HG02759 (cell line): ENCODE measurements at regions not wholly inside any gene's neighbourhood (a gene's known extent, or its start where the extent isn't known, plus 50 kb on each side); places are given as distances from the start of the nearest gene placed in this dataset.
"Not testable (repeated sequence)": the region's sequence is repeated elsewhere in the genome, so short reads cannot be mapped to it uniquely, and the experiment has no call there.

Experiments used
- ATAC-seq: cut with Tn5 transposase; IDR thresholded peaks from one replicate; pipeline ENCODE4 v1.9.1; 2021; ENCODE audit warnings: mild to moderate bottlenecking, moderate library complexity; ENCODE audit not compliant: unreplicated experiment

DNA sequence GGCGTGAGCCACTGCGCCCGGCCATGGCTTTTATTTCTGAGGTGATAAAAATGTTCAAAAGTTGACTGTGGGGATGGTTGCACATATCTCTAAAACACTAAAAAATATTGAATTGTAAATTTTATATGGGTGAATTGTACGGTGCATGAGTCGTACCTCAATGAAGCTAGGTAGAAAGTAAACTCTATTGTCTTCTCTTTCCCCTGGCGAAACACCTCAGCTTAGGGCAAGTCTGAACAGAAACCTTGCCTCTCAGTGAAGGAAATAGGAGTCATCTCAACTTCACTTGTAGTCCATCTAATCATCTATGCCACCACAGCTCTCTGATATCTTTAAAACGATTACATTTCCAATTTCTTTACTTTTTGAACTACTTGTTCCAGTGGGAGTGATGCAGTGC lies 309.6 kb downstream of the SPATA31A1 start:
- not testable (repeated sequence) for ATAC-seq

DNA sequence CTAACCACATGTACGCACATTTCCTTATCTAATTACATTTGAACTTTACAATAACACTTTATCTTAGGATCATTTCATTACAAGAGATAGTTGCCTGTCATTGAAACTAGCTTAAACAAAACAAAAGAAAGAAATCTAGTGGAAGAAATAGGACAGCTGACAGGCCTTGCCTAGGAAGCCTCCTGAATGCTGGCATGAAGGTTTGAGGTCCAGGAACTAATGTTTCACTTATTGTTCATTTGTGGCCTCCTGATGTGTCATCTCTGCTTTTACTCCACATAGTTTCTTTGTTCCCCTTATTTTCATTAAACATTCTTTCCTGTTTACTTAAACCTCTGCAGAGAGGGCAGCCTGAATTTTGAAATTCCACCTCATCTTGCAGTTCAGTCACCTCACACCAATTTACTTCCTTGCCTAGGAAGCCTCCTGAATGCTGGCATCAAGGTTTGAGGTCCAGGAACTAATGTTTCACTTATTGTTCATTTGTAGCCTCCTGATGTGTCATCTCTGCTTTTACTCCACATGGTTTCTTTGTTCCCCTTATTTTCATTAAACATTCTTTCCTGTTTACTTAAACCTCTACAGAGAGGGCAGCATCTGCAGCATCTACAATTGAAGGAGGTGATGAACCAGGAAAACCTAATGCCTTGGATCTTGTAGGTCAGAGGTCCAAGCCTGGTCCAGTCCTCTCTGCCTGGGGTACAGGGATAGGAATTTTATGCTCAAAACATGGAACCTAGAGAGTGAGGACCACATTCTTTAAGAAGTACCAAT lies 319.2 kb downstream of the SPATA31A1 start:
- ATAC-seq = not testable (repeated sequence)

DNA sequence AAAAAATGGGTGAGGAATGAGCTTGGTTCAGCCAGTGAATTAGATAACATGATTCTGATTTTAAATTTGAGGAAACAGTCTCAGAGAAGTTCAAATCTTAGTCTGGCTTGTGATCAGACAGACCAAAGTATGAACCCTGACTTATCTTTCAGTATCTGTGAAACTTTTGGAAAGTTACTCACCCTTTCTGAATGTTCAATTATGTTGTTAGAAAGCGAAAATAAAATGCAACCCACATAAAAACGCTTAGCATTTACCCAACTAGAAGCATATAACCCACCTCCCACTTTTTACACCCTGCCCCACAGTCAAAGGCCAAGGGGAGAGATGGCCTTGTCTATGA lies 319.7 kb downstream of the SPATA31A1 start:
- not testable (repeated sequence) for ATAC-seq

DNA sequence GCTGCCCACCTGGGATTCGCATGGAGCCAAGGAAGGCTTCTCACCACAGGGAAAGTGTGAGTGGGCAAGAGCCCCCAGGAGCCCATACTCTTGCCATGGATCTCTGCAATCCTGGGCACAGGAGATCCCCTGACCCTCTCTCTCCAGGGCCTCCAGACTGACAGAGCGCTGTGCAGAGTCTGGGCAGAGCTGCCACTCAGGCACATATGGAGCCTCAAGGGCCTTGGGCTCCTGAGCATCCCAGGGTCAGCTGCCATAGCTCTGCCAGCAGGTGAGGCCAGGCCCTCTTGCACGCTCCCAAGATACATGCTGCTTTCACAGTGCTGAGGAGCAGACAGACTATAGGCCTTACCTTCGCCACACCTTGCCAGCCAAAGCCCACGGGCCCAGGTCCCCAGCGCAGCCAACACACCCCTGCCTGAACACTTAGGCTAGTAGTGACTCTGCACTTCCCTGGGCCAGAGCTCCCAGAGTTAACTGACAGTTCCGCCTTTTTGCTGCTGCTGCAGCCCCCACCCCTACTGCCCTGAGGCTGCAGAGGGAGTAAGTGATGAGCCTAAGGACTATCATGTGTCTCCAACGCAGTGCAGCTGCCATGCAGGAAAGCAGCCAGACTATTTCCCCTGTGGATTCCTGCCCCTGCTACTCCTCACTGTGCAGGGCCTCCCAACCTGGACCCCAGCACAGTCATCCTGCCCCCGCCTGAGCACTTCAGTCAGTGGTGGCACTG lies 323.2 kb downstream of the SPATA31A1 start:
- ATAC-seq = not testable (repeated sequence)

DNA sequence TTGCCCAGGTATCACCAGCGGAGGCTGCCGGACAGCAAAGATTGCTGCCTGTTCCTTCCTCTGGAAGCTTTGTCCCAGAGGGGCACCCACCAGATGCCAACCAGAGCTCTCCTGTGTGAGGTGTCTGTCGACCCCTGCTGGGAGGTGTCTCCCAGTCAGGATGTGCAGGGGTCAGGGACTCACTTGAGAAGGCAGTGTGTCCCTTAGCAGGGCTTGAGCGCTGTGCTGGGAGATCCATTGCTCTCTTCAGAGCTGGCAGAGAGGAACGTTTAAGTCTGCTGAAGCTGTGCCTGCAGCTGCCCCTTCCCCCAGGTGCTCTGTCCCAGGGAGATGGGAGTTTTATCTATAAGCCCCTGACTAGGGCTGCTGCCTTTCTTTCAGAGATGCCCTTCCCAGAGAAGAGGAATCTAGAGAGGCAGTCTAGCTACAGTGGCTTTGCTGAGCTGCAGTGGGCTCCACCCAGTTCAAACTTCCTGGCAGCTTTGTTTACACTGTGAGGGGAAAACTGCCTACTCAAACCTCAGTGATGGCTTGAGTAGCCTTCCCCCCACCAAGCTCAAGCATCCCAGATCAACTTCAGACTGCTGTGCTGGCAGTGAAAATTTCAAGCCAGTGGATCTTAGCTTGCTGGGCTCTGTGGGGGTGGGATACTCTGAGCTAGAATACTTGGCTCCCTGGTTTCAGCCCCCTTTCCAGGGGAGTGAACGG lies 325.4 kb downstream of the SPATA31A1 start:
- ATAC-seq = not testable (repeated sequence)

DNA sequence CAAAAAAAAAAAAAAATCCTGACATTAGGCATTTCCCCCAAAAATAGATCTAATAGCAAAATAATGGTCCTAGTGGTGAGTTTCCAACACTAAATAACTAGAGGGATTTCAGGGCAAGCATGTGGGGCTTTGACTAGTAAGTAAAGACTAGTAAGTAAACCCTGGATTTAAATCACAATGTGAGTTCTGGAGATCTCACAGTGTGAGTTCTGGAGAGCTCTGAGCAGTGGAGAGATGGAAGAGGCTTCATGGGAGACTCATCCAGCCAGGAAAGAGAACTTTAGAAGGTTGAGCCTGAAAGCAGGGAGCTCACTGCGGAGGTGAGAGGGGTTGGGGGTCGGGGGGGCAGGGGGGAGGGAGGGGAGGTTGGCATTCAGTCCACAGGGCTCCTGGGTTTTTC lies 373.4 kb downstream of the SPATA31A1 start:
- ATAC-seq = not testable (repeated sequence)

DNA sequence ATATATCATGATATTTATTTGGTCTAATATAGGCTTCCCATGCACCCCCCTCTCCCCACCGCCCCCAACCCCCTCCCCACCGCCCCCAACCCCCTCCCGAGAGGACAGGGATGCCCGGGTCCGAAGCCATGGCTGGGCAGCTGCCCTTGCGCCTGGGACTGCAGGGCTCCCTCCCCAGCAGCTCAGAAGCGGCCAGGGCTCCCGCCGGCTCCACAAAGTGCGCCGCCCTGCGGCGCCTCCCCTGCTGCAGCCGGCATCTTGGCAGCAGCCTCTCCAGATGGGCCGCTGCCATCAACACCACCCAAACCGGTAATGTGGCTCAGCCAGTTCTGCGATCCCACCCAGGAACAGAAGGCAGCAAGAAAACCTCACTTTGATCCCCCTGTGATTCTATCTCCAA lies 389.4 kb downstream of the SPATA31A1 start:
- not testable (repeated sequence) for ATAC-seq

DNA sequence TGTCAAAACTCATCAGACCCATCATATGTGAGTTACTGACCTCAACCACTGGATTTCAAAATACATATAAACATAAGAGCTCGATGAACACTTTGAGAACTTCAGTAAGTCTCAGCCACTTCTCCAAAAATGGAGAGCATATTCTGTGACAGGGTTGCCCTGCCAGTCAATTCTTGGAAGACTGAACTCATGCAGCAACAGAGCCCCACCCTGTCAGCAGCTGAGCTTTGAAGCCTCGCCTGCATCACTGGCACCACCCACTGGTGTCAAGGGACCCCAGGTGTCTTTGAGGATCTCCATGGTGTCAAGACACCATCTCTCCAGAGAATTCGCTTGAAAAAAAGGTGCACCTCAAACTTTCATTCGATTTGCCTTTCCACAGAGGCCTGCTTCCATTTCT lies 420.1 kb downstream of the SPATA31A1 start:
- not testable (repeated sequence) for ATAC-seq

DNA sequence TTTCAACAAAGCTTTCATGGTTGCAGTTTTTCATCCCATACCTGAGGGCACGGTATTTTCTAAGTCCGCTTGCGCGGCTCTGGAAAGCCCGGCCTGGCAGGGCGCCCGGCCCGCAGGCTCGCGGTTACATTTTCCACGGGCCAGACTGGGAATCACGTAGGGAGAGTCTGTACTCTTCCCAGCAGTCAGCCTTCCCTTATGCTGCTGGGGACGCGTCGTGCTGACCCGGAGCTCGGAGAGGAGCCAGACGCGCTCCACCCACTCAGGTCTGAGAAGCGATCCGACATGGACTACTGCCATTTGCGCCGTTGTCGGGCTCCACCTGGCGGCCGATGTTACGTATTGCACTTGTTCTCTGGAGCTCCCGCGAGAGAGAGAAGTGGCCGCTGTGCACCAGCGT lies 435.9 kb downstream of the SPATA31A1 start:
- peak; percentile 100 for ATAC-seq

DNA sequence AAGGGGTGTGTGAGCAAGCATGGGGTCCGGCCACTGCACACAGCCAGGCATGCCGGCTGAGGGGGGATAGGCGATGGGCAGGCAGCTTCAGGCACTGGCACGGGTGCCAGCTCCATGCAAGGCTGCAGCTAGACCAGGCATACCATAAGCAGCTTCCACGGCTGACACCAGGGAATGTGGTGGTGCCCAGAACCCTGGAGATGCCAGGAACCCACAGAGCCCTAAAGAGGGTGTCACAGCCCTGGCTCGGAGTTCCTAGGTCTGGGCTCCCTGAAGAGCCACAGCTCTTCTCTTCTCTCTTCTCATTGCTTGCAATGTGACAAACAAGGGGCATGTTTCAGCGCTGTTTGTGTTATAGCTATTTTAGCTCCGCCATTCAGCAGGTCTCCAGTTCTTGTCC lies 442.5 kb downstream of the SPATA31A1 start:
- ATAC-seq = not testable (repeated sequence)

DNA sequence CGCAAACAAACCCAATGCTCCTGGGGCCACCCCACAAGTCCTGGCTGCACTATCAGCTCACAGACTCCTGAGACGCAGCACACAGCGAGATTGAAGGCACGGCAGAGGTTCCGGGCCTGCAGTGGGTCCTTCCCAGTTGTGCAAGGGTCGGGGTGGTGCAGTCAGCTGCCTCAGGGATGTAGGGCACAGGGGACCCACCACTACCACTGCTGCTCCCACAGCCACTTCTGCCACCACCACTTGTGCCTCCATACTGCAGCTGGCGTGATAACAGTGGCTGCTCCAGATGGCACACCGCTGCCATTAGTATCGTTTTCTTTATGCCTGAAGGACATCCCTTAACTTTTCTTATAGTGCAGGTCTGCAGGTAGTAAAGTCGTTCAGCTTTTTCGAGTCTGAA lies 443.8 kb downstream of the SPATA31A1 start:
- ATAC-seq = not testable (repeated sequence)

DNA sequence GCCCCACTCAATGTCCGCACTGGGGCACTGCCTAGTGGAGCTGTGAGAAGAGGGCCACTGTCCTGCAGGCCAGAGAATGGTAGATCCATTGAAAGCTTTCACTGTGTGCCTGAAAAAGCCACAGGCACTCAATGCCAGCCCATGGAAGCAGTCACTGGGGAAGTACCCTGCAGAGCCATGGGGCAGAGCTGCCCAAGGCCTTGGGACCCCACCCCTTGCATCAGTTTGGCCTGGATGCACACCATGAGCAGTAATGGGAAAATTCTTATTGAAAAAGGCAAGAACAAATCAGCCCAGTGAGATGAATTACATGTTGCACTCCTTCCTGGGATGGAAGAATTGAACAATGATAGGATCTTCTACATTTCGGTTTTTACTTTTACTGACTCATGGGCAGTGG lies 447.1 kb downstream of the SPATA31A1 start:
- not testable (repeated sequence) for ATAC-seq

DNA sequence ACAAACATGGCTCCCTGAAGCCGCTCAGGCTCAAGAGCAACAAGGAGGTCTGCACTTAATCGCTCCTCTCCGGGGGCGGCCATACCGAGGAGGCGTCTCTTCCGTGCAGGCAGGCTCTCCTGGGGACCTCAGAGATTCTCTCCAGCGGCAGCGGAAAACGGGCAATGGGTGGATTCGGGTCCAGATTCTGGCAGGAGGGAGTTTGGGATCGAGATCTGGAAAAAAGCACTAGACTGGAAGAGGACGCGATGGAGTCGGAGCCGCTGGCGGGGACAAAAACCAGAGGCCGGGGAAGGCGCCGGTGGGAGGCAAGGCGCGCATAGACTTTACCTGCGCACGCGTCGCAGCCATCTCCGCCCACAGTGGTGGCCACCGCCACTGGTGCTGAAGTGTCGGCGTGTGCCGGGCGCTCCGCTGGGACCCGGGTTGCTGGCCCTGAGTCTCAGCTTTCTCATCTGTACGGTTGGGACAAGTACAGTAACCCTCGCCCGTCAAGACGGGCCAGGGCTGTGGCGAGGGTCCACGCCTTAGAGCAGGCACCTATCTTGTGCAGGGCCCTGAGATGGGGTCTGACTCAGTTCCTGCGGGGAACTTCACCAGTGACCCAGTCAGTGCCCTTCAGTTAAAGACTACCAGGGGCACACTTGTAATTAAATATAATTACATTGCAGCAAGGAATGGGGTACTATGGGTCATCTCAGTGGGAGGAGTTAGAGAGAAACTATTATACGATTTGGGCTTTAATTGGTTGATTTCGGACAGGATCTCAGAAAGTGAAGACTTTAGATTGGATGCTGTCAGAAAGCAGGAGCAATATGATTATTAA lies 454.1 kb downstream of the SPATA31A1 start:
- peak; percentile 95 for ATAC-seq

DNA sequence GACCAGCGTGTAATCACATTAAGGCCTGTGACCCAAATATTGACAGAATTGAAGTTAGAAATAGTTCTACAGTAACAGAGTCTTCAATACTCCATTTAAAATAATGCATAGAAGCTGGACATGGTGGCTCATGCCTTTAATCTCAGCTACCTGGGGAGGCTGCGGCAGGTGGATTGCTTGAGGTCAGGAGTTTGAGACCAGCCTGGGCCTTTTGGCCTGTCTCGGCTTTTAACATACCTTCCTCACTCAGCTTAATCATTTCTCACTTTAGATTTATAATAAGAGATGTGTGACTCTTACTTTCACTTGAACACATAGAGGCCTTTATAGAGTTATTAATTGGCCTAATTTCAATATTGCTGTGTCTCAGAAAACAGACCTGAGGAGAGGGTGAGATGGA lies 454.9 kb downstream of the SPATA31A1 start:
- ATAC-seq = not testable (repeated sequence)

DNA sequence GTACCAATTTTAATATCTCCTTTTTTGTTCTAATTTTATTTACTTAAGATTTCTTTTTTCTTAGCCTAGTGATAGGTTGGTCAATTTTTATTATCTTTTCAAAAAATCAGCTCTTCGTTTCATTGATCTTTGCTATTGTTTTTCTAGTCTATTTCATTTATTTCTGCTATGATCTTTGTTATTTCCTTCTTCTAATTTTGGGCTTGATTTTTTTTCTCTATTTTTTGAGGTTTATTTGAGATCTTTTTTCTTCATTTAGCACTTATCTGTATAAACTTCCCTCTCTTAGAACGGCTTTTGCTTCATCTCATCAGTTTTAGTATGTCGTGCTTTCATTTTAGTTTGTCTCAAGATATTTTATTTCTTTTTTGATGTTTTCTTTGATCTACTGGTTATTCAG lies 456.1 kb downstream of the SPATA31A1 start:
- not testable (repeated sequence) for ATAC-seq

DNA sequence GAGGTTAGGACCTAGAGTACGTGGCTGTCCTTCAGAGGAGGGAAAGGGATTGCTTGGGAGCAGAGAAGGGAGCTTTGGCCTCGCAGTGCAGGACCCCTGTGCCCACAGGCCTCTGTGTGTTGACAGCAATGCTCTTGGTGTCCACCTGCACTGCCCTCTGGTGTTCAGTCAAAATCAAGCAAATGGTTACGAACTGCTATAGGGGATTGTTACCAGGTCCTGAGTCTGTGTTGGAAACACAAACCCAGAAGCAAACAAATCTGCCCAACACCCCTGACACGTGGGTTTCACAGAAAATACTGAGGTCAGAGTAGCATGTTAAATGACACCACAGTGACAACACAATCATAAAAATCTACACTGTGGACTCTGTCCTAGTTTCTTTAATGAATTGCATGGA lies 473.0 kb downstream of the SPATA31A1 start:
- not testable (repeated sequence) for ATAC-seq
